Fibroblast of lung (primary cell): ENCODE measurements at regions not wholly inside any gene's neighbourhood (a gene's known extent, or its start where the extent isn't known, plus 50 kb on each side); places are given as distances from the start of the nearest gene placed in this dataset.

ENCODE experiments used
- DNase-seq, 2 donors: peaks; one replicate each; pipeline versions ENCODE4 v3.0.0 to v3.0.0-alpha.2; 2010; ENCODE audit warnings: low read depth in 2 of 2
- H2AFZ ChIP-seq: 2 replicates; pipeline ENCODE4 v1.5.1; 2012; ENCODE audit warnings: low read length, control low read depth, inconsistent platforms
- H3K27ac ChIP-seq: 2 replicates; pipeline ENCODE4 v1.5.1; 2011; ENCODE audit warnings: low read length, control low read depth; ENCODE audit not compliant: insufficient read depth
- H3K27me3 ChIP-seq: 2 replicates; pipeline ENCODE4 v1.5.1; 2011; ENCODE audit warnings: mild to moderate bottlenecking, low read length; ENCODE audit not compliant: control insufficient read depth, insufficient read depth
- H3K36me3 ChIP-seq: 2 replicates; pipeline ENCODE4 v1.5.1; 2011; ENCODE audit warnings: low read length; ENCODE audit not compliant: control insufficient read depth, insufficient read depth
- H3K4me1 ChIP-seq: 2 replicates; pipeline ENCODE4 v1.5.1; 2011; ENCODE audit warnings: low read length; ENCODE audit not compliant: control insufficient read depth, insufficient read depth; ENCODE audit errors: extremely low read depth
- H3K4me2 ChIP-seq: 2 replicates; pipeline ENCODE4 v1.5.1; 2011; ENCODE audit warnings: low read length, control low read depth; ENCODE audit not compliant: insufficient read depth; ENCODE audit errors: extremely low read depth
- H3K4me3 ChIP-seq, 4 experiments: fragments of 200-600 bp in 1 of 4; sonication (generic) in 1 of 4; replicated peaks in 1 of 4; 2 replicates each; pipeline ENCODE4 v1.5.1; 2011 to 2016; ENCODE audit warnings: low read length in 4 of 4, low read depth in 3 of 4, mild to moderate bottlenecking in 3 of 4, control low read depth in 2 of 4, inconsistent platforms in 1 of 4, mixed read lengths in 1 of 4; ENCODE audit not compliant: insufficient read depth in 1 of 4; ENCODE audit errors: control extremely low read depth in 1 of 4
- H3K79me2 ChIP-seq: 2 replicates; pipeline ENCODE4 v1.5.1; 2012; ENCODE audit warnings: mild to moderate bottlenecking, low read length, inconsistent platforms; ENCODE audit not compliant: control insufficient read depth, insufficient read depth
- H3K9ac ChIP-seq: 2 replicates; pipeline ENCODE4 v1.5.1; 2011; ENCODE audit warnings: mild to moderate bottlenecking, low read length, control low read depth; ENCODE audit not compliant: insufficient read depth
- H3K9me3 ChIP-seq: 2 replicates; pipeline ENCODE4 v1.5.1; 2012; ENCODE audit warnings: low read depth, low read length; ENCODE audit not compliant: control insufficient read depth, insufficient read depth
- H4K20me1 ChIP-seq: 2 replicates; pipeline ENCODE4 v1.5.1; 2011; ENCODE audit warnings: low read length; ENCODE audit not compliant: control insufficient read depth, insufficient read depth; ENCODE audit errors: extremely low read depth
- CTCF ChIP-seq, 2 donors: IDR thresholded peaks in 1 of 2; conservative IDR thresholded peaks in 1 of 2; 1 replicate in 1 of 2; 2 replicates in 1 of 2; pipeline ENCODE4 v1.5.1; 2011 to 2012; ENCODE audit warnings: low read length in 2 of 2, control low read depth in 1 of 2, inconsistent platforms in 1 of 2, low read depth in 1 of 2, mild to moderate bottlenecking in 1 of 2
- EZH2 ChIP-seq: IDR thresholded peaks from 2 replicates; pipeline ENCODE4 v1.5.1; 2012; ENCODE audit warnings: low read length, control low read depth, mild to moderate bottlenecking; ENCODE audit errors: missing control alignments

- Histone ChIP-seq H3K9ac (no peak overlapping the region), H3K36me3 (no peaks in the 10 kb centered on the region), H3K9me3 (no peaks in the 10 kb centered on the region), H4K20me1 (no peaks in the 10 kb centered on the region), H3K4me1 (no peaks in the 10 kb centered on the region), H3K27me3 (no peaks in the 10 kb centered on the region), H3K4me3 (no peak overlapping the region), H3K4me2 (no peak overlapping the region), H2AFZ (no peak overlapping the region), H3K79me2 (no peaks in the 10 kb centered on the region), H3K27ac (no peak overlapping the region)
- DNase-seq: peak; percentile 44 to 89
- TF ChIP-seq CTCF (conservative IDR thresholded peaks at IDR 0.05 in 1 of 2, IDR thresholded peaks at IDR 0.05 in 1 of 2; ENCODE audit: low read depth in 1 of 2, low read length in 2 of 2): no peak
- TF ChIP-seq EZH2: no peak
Measured at GRCh38 chr12:87820524-87821202, 208.5 kb downstream of the C12orf50 start.

- no peaks in the 10 kb centered on the region for H3K27me3 ChIP-seq
- no peaks in the 10 kb centered on the region for H3K36me3 ChIP-seq
- H3K9ac ChIP-seq: no peak overlapping the region
- H2AFZ ChIP-seq: no peak overlapping the region
- H3K9me3 ChIP-seq: no peaks in the 10 kb centered on the region
- H4K20me1 ChIP-seq: no peaks in the 10 kb centered on the region
- no peak for DNase-seq
- no peak overlapping the region for H3K27ac ChIP-seq
- H3K4me2 ChIP-seq: no peak overlapping the region
- no peaks in the 10 kb centered on the region for H3K79me2 ChIP-seq
- H3K4me3 ChIP-seq: no peak overlapping the region
- H3K4me1 ChIP-seq: no peaks in the 10 kb centered on the region
- TF ChIP-seq EZH2 (no peak), CTCF (conservative IDR thresholded peaks at IDR 0.05 in 1 of 2, IDR thresholded peaks at IDR 0.05 in 1 of 2; ENCODE audit: low read depth in 1 of 2, low read length in 2 of 2) (no peak)
Measured at GRCh38 chr12:87818441-87818840, 210.8 kb downstream of the C12orf50 start.

DNA sequence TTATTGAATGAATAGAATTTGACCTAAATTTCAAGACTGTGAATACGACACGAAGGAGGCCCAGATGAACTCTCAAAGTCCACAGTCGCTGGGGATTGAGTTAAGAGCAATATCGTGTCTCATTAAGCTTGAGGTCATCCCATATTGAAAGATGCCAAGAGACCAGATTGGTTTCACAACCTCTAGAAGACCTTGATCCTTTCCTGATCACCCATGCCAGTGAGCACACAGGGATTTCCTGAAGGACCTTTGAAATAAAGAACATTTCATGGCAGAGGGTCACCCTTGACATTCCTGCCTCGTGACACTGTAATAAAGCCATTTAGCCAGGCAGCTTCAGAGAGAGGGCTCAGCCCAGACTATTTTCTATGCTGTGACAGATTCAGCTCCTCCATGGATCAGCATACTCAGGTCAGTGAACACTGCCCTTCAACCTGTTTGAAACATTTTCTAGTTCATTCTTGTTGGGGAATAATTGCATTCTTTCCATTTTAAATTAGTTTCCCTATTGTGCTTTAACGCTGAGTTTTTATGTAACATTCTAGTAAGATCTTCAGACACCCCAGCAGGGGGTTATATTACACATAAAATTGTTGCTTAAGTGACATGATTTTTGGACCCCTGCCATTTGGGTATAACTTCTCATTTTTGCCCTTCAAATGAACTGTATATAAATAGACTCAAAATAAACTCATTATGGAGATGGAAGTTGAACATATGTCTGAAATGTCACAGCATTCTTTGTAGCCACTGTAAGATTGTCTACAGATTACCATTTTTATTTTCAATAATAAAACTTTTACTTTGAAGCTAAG, 213.2 kb downstream of the C12orf50 start:
- no peak overlapping the region for H2AFZ ChIP-seq
- peak; percentile 71 to 80 for DNase-seq
- no peaks in the 10 kb centered on the region for H4K20me1 ChIP-seq
- H3K4me2 ChIP-seq: no peak overlapping the region
- no peak for TF ChIP-seq CTCF (conservative IDR thresholded peaks at IDR 0.05 in 1 of 2, IDR thresholded peaks at IDR 0.05 in 1 of 2; ENCODE audit: low read depth in 1 of 2, low read length in 2 of 2)
- TF ChIP-seq EZH2: no peak
- no peaks in the 10 kb centered on the region for H3K79me2 ChIP-seq
- H3K4me1 ChIP-seq: no peaks in the 10 kb centered on the region
- no peak overlapping the region for H3K4me3 ChIP-seq
- no peak overlapping the region for H3K27ac ChIP-seq
- H3K36me3 ChIP-seq: no peaks in the 10 kb centered on the region
- H3K9ac ChIP-seq: no peak overlapping the region
- no peaks in the 10 kb centered on the region for H3K27me3 ChIP-seq
- no peaks in the 10 kb centered on the region for H3K9me3 ChIP-seq
